Neural cell (in vitro differentiated cells): ENCODE measurements at regions not wholly inside any gene's neighbourhood (a gene's known extent, or its start where the extent isn't known, plus 50 kb on each side); places are given as distances from the start of the nearest gene placed in this dataset.

Experiments
- H2AFZ ChIP-seq: fragments of 200-600, 300-800 bp; sonication (generic), shearing (Covaris generic); 2 replicates; pipeline ENCODE4 v1.6.0; 2014; ENCODE audit warnings: low read depth, mild to moderate bottlenecking, antibody characterized with exemption, low read length, moderate library complexity
- H3F3A ChIP-seq: fragments of 200-600 bp; shearing (Covaris generic); 2 replicates; pipeline ENCODE4 v1.6.1; 2016; ENCODE audit warnings: mild to moderate bottlenecking, moderate library complexity, mixed read lengths, antibody characterized with exemption, low read length; ENCODE audit not compliant: insufficient read depth, poor library complexity, severe bottlenecking
- H3K27ac ChIP-seq: fragments of 200-600, 300-800 bp; sonication (generic), shearing (Covaris generic); 2 replicates; pipeline ENCODE4 v1.5.1; 2014; ENCODE audit warnings: mild to moderate bottlenecking, low read length, moderate library complexity
- H3K27me3 ChIP-seq: fragments of 300-800, 200-600 bp; sonication (generic), shearing (Covaris generic); 2 replicates; pipeline ENCODE4 v1.6.0; 2014; ENCODE audit warnings: mild to moderate bottlenecking, low read depth, low read length, moderate library complexity; ENCODE audit not compliant: insufficient read depth
- H3K36me3 ChIP-seq: fragments of 300-800, 200-600 bp; sonication (generic), shearing (Covaris generic); 2 replicates; pipeline ENCODE4 v1.5.1; 2014; ENCODE audit warnings: mild to moderate bottlenecking, antibody characterized with exemption, low read length, moderate library complexity; ENCODE audit not compliant: insufficient read depth
- H3K4me2 ChIP-seq: fragments of 300-800, 200-600 bp; sonication (generic), shearing (Covaris generic); 2 replicates; pipeline ENCODE4 v1.6.0; 2014; ENCODE audit warnings: mild to moderate bottlenecking, low read length
- H3K4me3 ChIP-seq: fragments of 300-800, 200-600 bp; sonication (generic), shearing (Covaris generic); 2 replicates; pipeline ENCODE4 v1.5.1; 2014; ENCODE audit warnings: mild to moderate bottlenecking, low read length, moderate library complexity
- H3K79me2 ChIP-seq: fragments of 200-600 bp; shearing (Covaris generic); replicated peaks from 2 replicates; pipeline ENCODE4 v1.6.0; 2014; ENCODE audit warnings: mild to moderate bottlenecking, low read length, moderate library complexity; ENCODE audit not compliant: insufficient read depth
- H3K9ac ChIP-seq: fragments of 300-800, 200-600 bp; sonication (generic), shearing (Covaris generic); 2 replicates; pipeline ENCODE4 v1.6.1; 2016; ENCODE audit warnings: mild to moderate bottlenecking, low read length, mixed read lengths
- H3K9me2 ChIP-seq: fragments of 200-600 bp; shearing (Covaris generic); 2 replicates; pipeline ENCODE4 v1.6.1; 2016; ENCODE audit warnings: mild to moderate bottlenecking, low read length, mixed read lengths; ENCODE audit not compliant: insufficient read depth
- H3K9me3 ChIP-seq: fragments of 200-600, 300-800 bp; sonication (generic), shearing (Covaris generic); 2 replicates; pipeline ENCODE4 v1.6.1; 2016; ENCODE audit warnings: mild to moderate bottlenecking, mixed run types, low read length, moderate library complexity, mixed read lengths
- H4K20me1 ChIP-seq: fragments of 200-600 bp; shearing (Covaris generic); 2 replicates; pipeline ENCODE4 v1.6.1; 2016; ENCODE audit warnings: mild to moderate bottlenecking, mixed run types; ENCODE audit not compliant: insufficient read depth
- EP300 ChIP-seq: fragments of 450-650 bp; conservative IDR thresholded peaks from 2 replicates; pipeline ENCODE4 v1.6.1; 2014; ENCODE audit warnings: antibody characterized with exemption, mild to moderate bottlenecking, moderate library complexity; ENCODE audit not compliant: poor library complexity, severe bottlenecking
- EZH2 ChIP-seq: fragments of 200-600, 300-800 bp; shearing (Covaris generic), sonication (generic); IDR thresholded peaks from 2 replicates; pipeline ENCODE4 v1.6.1; 2014; ENCODE audit warnings: antibody characterized with exemption, low read length, borderline replicate concordance, mild to moderate bottlenecking; ENCODE audit not compliant: insufficient read depth, poor library complexity, severe bottlenecking
- MXI1 ChIP-seq: fragments of 450-650 bp; conservative IDR thresholded peaks from 2 replicates; pipeline ENCODE4 v1.6.1; 2014; ENCODE audit warnings: antibody characterized with exemption, mild to moderate bottlenecking; ENCODE audit not compliant: poor library complexity, severe bottlenecking
- POLR2AphosphoS5 ChIP-seq: IDR thresholded peaks from 2 replicates; pipeline ENCODE4 v1.6.1; 2012
- RAD21 ChIP-seq: fragments of 450-650 bp; conservative IDR thresholded peaks from 2 replicates; pipeline ENCODE4 v1.6.1; 2014; ENCODE audit warnings: antibody characterized with exemption, mild to moderate bottlenecking, moderate library complexity
- SMC3 ChIP-seq: fragments of 450-650 bp; conservative IDR thresholded peaks from 2 replicates; pipeline ENCODE4 v1.6.1; 2014; ENCODE audit warnings: antibody characterized with exemption, mild to moderate bottlenecking, moderate library complexity; ENCODE audit not compliant: poor library complexity
- TAF1 ChIP-seq: IDR thresholded peaks from 2 replicates; pipeline ENCODE4 v1.6.1; 2012; ENCODE audit warnings: low read depth
- TF ChIP-seq, protein P1 (sequence below): fragments of 450-650 bp; IDR thresholded peaks from 2 replicates; pipeline ENCODE4 v1.5.1; 2014; ENCODE audit warnings: antibody characterized with exemption, mild to moderate bottlenecking, moderate library complexity; ENCODE audit not compliant: poor library complexity, severe bottlenecking
- TF ChIP-seq, protein P2 (sequence below): IDR thresholded peaks from 2 replicates; pipeline ENCODE4 v1.6.1; 2012; ENCODE audit warnings: borderline replicate concordance

DNA sequence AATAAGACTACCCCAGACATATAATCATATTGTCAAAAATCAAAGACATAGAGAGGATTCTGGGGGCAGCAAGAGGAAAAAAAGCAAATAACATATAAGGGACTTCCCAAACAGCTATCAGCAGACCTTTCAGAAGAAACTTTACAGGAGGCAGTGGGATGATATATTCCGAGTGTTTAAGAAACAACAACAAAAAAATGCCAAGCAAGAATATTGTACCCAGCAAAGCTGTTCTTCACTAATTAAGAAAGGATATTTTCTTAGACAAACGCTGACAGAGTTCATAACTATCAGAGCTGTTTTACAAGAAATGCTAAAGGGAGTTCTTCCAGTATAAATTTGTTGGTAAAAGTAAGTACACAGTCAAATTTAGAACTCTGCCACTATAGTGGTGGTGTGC is 243.3 kb upstream of the AFDN start:
- Histone ChIP-seq H3K27me3 (no peaks in the 10 kb centered on the region), H4K20me1 (no peaks in the 10 kb centered on the region), H3F3A (peaks cover 3% of the 10 kb centered on the region), H3K9me2 (no peaks in the 10 kb centered on the region), H3K79me2 (no peaks in the 10 kb centered on the region), H3K27ac (no peak overlapping the region), H2AFZ (no peak overlapping the region), H3K4me3 (no peak overlapping the region), H3K36me3 (no peaks in the 10 kb centered on the region), H3K4me2 (no peak overlapping the region), H3K9ac (no peak overlapping the region), H3K9me3 (no peaks in the 10 kb centered on the region)
- TF ChIP-seq POLR2AphosphoS5 = no peak
- no peak for TF ChIP-seq TAF1
- TF ChIP-seq EP300 = no peak
- TF ChIP-seq, protein P1, sequence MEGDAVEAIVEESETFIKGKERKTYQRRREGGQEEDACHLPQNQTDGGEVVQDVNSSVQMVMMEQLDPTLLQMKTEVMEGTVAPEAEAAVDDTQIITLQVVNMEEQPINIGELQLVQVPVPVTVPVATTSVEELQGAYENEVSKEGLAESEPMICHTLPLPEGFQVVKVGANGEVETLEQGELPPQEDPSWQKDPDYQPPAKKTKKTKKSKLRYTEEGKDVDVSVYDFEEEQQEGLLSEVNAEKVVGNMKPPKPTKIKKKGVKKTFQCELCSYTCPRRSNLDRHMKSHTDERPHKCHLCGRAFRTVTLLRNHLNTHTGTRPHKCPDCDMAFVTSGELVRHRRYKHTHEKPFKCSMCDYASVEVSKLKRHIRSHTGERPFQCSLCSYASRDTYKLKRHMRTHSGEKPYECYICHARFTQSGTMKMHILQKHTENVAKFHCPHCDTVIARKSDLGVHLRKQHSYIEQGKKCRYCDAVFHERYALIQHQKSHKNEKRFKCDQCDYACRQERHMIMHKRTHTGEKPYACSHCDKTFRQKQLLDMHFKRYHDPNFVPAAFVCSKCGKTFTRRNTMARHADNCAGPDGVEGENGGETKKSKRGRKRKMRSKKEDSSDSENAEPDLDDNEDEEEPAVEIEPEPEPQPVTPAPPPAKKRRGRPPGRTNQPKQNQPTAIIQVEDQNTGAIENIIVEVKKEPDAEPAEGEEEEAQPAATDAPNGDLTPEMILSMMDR = no peak
- TF ChIP-seq, protein P2, sequence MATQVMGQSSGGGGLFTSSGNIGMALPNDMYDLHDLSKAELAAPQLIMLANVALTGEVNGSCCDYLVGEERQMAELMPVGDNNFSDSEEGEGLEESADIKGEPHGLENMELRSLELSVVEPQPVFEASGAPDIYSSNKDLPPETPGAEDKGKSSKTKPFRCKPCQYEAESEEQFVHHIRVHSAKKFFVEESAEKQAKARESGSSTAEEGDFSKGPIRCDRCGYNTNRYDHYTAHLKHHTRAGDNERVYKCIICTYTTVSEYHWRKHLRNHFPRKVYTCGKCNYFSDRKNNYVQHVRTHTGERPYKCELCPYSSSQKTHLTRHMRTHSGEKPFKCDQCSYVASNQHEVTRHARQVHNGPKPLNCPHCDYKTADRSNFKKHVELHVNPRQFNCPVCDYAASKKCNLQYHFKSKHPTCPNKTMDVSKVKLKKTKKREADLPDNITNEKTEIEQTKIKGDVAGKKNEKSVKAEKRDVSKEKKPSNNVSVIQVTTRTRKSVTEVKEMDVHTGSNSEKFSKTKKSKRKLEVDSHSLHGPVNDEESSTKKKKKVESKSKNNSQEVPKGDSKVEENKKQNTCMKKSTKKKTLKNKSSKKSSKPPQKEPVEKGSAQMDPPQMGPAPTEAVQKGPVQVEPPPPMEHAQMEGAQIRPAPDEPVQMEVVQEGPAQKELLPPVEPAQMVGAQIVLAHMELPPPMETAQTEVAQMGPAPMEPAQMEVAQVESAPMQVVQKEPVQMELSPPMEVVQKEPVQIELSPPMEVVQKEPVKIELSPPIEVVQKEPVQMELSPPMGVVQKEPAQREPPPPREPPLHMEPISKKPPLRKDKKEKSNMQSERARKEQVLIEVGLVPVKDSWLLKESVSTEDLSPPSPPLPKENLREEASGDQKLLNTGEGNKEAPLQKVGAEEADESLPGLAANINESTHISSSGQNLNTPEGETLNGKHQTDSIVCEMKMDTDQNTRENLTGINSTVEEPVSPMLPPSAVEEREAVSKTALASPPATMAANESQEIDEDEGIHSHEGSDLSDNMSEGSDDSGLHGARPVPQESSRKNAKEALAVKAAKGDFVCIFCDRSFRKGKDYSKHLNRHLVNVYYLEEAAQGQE = no peak
- TF ChIP-seq EZH2 = no peak
- no peak for TF ChIP-seq MXI1
- TF ChIP-seq RAD21 = no peak
- TF ChIP-seq SMC3 = no peak

DNA sequence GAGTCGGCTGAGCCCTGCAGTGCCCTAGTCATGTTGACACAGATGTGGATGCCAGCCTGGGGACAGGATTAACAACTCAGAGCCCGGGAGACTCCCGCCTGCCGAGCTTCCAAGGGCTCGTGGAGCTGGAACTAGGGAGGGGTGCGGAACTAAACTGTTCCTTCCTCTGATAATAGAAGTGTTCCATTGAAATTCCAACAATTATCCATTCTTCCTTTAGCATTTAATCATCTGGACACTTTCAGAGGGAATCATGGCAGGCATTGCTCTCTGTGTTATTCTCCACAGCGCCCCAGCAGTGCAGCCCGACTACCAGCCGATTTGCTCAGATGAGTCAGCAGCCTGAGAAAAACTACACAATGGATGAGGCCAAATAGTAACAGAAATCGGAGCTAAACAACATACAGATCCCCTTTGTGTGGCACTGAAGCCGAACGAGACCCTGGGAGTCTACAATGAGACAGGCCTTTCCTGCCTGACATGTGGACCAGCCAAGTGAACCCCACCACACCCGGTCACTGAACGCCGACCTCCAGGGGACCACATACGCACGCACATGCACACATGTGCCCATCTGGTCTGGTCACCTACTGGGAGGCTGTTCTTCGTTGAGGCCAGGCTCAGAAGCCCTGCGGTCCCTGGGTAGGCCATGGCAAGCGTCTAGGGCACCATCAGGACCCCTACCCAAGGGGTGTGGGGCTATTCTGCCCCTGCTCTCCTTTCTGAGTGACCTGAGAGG is 238.4 kb upstream of the AFDN start:
- no peak for TF ChIP-seq EP300
- TF ChIP-seq, protein P1 = no peak
- no peak for TF ChIP-seq MXI1
- no peak for TF ChIP-seq SMC3
- no peak for TF ChIP-seq TAF1
- no peak for TF ChIP-seq RAD21
- TF ChIP-seq, protein P2 = no peak
- no peak for TF ChIP-seq EZH2
- no peak for TF ChIP-seq POLR2AphosphoS5
- no peaks in the 10 kb centered on the region for H3K36me3 ChIP-seq
- H3F3A ChIP-seq = no peaks in the 10 kb centered on the region
- H3K9me3 ChIP-seq = no peaks in the 10 kb centered on the region
- H2AFZ ChIP-seq = no peak overlapping the region
- H3K9ac ChIP-seq = no peak overlapping the region
- no peak overlapping the region for H3K27ac ChIP-seq
- H3K79me2 ChIP-seq = no peaks in the 10 kb centered on the region
- no peaks in the 10 kb centered on the region for H3K27me3 ChIP-seq
- H3K4me2 ChIP-seq = no peak overlapping the region
- H4K20me1 ChIP-seq = no peaks in the 10 kb centered on the region
- no peak overlapping the region for H3K4me3 ChIP-seq
- H3K9me2 ChIP-seq = no peaks in the 10 kb centered on the region
